NCI-H69 (cell line): ENCODE measurements at regions not wholly inside any gene's neighbourhood (a gene's known extent, or its start where the extent isn't known, plus 50 kb on each side); places are given as distances from the start of the nearest gene placed in this dataset.

Experiments used
- DNase-seq: peaks from one replicate; lab custom pipeline; 2025; lab: John Stamatoyannopoulos, UW

GRCh38 chr7:131225619-131226513 lies 101.8 kb upstream of the MKLN1 start:
- peak; percentile 36 for DNase-seq

- no peak for DNase-seq
These were observed 101.2 kb upstream of the MKLN1 start for GRCh38 chr7:131226514-131226865.

GRCh38 chr7:131231381-131232220 lies 96.1 kb upstream of the MKLN1 start:
- DNase-seq, result no peak

GRCh38 chr7:131232768-131233167 lies 94.9 kb upstream of the MKLN1 start:
- no peak for DNase-seq

GRCh38 chr7:131233193-131233592 lies 94.5 kb upstream of the MKLN1 start:
- DNase-seq, result no peak

- DNase-seq, result no peak
These were observed 92.8 kb upstream of the MKLN1 start for GRCh38 chr7:131234719-131235488.

GRCh38 chr7:131235489-131236317 lies 92.0 kb upstream of the MKLN1 start:
- peak; percentile 91 for DNase-seq

- no peak for DNase-seq
These were observed 91.4 kb upstream of the MKLN1 start for GRCh38 chr7:131236318-131236672.

GRCh38 chr7:131238347-131238931 lies 89.2 kb upstream of the MKLN1 start:
- peak; percentile 4 for DNase-seq

- no peak for DNase-seq
These were observed 86.3 kb upstream of the MKLN1 start for GRCh38 chr7:131241386-131241785.

GRCh38 chr7:131242123-131242650 lies 85.5 kb upstream of the MKLN1 start:
- no peak for DNase-seq

- peak; percentile 11 for DNase-seq
These were observed 83.3 kb upstream of the MKLN1 start for GRCh38 chr7:131244259-131244852.

GRCh38 chr7:131249003-131249402 lies 78.7 kb upstream of the MKLN1 start:
- DNase-seq, result peak; percentile 10

- no peak for DNase-seq
These were observed 78.2 kb upstream of the MKLN1 start for GRCh38 chr7:131249483-131249882.

- peak; percentile 6 for DNase-seq
These were observed 77.3 kb upstream of the MKLN1 start for GRCh38 chr7:131250331-131250730.

GRCh38 chr7:131251371-131251770 lies 76.3 kb upstream of the MKLN1 start:
- no peak for DNase-seq

- no peak for DNase-seq
These were observed 74.7 kb upstream of the MKLN1 start for GRCh38 chr7:131252976-131253375.

- DNase-seq, result no peak
These were observed 73.5 kb upstream of the MKLN1 start for GRCh38 chr7:131254211-131254610.

- DNase-seq, result peak; percentile 5
These were observed 72.4 kb upstream of the MKLN1 start for GRCh38 chr7:131255242-131255641.

GRCh38 chr7:131261476-131261994 lies 66.1 kb upstream of the MKLN1 start:
- DNase-seq, result no peak
